AG09319 (cell line): ENCODE measurements at regions not wholly inside any gene's neighbourhood (a gene's known extent, or its start where the extent isn't known, plus 50 kb on each side); places are given as distances from the start of the nearest gene placed in this dataset.
"Not testable (repeated sequence)": the region's sequence is repeated elsewhere in the genome, so short reads cannot be mapped to it uniquely, and the experiment has no call there.

Experiments used
- DNase-seq: peaks from one replicate; pipeline ENCODE4 v3.0.0-alpha.2; 2010; ENCODE audit warnings: low read depth; ENCODE audit errors: extremely low read depth
- TF ChIP-seq, protein P1 (sequence below): IDR thresholded peaks from 2 replicates; pipeline ENCODE4 v1.5.1; 2011; ENCODE audit warnings: low read depth, mild to moderate bottlenecking, inconsistent platforms, low read length, moderate library complexity

DNA sequence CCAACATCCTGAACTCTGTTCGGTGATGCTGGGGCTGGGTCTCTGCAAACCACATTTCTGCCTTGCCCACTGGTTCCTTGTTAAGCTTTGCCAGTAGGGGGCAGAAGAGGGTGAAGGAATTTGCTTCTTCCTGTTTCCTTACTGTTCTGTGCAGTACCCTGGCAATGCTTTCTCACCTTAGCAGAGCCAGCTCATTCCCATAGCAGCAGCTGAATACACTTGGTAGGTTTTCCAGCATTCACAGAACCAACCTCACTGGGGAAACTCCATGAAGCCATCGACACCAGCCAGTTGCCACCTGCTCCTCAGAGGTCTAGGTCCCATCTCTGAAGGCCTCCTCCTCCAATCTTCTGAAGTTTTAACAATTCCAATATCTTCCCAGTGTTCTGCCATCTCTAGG, 308.4 kb downstream of the PDCD6IP start:
- TF ChIP-seq, protein P1, sequence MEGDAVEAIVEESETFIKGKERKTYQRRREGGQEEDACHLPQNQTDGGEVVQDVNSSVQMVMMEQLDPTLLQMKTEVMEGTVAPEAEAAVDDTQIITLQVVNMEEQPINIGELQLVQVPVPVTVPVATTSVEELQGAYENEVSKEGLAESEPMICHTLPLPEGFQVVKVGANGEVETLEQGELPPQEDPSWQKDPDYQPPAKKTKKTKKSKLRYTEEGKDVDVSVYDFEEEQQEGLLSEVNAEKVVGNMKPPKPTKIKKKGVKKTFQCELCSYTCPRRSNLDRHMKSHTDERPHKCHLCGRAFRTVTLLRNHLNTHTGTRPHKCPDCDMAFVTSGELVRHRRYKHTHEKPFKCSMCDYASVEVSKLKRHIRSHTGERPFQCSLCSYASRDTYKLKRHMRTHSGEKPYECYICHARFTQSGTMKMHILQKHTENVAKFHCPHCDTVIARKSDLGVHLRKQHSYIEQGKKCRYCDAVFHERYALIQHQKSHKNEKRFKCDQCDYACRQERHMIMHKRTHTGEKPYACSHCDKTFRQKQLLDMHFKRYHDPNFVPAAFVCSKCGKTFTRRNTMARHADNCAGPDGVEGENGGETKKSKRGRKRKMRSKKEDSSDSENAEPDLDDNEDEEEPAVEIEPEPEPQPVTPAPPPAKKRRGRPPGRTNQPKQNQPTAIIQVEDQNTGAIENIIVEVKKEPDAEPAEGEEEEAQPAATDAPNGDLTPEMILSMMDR: peak; percentile 16
- DNase-seq: no peak

DNA sequence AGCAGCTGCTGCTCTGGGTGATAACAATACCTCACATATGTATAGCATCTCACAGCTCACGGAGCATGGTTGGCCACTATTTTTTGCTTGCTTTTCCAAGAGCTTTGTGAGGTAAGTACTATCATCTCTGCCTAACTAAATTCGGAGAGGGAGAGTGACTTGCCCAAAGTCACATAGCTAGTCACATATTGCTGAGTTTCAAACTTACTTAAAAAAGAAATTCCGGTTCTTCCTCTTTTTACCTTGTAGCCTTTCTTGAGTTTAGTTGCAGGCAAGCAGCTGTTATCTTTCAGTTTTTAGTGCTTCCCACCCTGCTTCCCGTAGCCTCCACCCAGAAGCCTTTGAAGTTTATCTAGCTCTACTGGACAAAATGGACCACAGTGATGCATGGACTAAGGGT, 309.2 kb downstream of the PDCD6IP start:
- TF ChIP-seq, protein P1: no peak
- no peak for DNase-seq

DNA sequence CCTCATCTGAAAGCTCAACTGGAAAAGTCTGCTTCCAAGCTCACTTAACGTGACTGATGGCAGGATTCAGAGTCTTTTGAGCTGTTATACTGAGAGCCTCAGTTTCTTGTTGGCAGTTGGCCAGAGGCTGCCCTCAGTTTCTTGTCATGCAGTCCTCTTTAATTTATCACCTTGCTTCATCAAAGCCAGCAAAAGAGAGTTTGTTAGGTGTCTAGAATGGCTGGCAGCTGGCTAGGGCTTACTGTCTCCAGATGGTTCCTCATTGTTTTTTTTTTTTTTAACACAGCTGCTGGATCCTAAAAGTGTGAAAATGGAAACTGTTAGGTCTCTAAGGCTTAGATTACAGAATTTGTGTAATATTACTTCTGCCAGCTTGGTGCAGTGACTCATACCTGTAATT, 310.6 kb downstream of the PDCD6IP start:
- TF ChIP-seq, protein P1: no peak
- no peak for DNase-seq

DNA sequence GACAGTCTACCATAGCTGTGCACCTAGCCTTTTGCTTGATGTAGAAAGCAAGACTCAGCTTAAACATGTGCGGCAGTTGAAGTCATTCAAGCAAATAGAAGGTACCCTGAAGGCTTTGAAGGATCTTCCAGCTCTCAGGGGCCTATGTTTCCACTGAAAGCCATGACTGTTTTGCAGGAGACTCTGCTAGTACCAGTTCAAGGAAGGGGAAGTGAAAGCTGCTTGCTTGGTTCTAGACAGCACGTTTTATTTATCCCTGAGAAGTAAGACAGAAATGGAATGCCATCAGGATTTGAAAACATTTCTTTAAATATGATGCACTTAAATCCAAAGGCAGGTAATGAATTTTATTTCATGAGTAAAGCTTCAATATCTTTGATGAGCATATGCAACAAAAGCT, 311.4 kb downstream of the PDCD6IP start:
- no peak for DNase-seq
- TF ChIP-seq, protein P1: no peak

DNA sequence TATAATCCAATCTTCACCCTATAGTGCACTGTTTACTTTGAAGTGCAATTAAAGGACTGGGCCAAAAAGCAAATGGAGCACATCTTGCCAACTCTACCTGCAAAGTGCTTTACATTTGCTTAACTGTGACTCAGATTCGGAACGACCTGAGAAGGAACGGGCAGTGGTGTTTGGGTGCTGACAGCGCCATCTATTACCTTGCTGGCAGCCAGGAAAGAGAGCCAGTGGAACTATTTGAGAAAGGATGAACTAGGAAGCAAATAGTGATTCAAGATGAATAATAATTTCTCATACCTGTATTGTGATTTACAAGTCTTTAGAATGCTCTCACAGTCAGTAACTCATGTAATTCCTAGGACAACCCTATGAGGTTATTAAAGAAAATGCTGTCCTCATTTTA, 312.9 kb downstream of the PDCD6IP start:
- no peak for DNase-seq

DNA sequence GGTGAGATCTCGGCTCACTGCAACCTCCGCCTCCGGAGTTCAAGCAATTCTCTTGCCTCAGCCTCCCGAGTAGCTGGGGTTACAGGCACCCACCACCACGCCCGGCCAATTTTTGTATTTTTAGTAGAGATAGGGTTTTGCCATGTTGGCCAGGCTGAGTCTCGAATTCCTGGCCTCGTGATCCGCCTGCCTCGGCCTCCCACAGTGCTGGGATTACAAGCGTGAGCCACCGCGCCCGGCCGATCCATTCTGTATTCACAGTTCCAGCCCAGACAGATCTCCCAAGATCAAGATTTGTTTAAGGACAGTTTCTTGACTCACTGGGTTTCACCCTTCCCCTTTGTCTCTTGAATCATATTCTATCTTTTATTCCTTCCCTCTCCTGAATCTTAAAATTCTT, 313.8 kb downstream of the PDCD6IP start:
- DNase-seq: not testable (repeated sequence)

More for the DNA sequence above, 312.9 kb downstream of the PDCD6IP start:
- TF ChIP-seq, protein P1: no peak

DNA sequence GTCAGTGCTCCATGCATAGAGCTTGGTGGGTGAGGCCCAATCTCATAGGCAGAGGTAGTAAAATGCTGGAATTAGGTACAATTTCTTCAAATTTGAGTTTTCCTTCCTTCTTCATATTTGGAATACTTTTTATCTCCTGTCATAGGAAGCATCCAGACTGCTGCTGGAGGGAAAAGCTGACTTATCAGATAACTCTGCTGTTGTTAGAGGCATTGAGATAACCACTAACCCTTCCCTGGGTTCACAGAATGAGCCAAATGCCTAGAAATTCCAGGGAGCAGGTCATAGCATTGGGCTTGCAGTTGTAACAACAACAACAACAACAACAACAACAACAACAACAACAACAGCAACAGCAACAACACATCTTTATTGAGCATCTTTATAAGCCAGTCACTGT, 332.7 kb downstream of the PDCD6IP start:
- TF ChIP-seq, protein P1: no peak
- DNase-seq: no peak

DNA sequence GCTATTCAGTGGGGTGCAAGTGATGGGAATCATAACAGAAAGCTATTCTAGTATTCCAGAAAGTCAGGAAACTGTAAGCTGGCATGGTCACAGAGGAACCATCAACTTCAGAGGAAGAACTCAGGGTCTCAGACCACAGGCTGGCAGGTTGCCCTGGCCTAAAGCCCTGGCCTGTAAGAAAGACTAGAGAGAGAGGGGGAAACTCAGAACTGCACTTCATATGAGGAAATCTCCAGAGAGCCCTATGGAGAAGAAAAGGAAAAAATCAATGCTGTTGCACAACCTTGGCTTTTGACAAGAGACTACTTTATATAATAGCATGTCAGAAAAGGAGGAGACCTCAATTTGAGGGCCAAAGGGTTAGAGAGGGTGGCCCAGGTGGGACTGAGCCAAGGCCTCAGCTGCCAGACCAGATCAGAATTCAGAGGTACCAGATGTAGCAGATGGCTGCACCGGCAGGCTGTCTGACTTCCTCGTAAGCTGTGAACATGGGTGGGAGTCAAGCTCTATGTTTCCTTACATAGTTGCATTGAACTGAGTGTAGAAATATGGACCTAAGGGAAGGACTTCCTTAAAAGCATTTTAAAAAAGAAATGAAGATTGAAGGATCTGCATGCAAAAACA, 333.8 kb downstream of the PDCD6IP start:
- TF ChIP-seq, protein P1: no peak
- no peak for DNase-seq
